Trophoblast cell (in vitro differentiated cells and primary cell): ENCODE measurements at regions not wholly inside any gene's neighbourhood (a gene's known extent, or its start where the extent isn't known, plus 50 kb on each side); places are given as distances from the start of the nearest gene placed in this dataset.

Experiments
- DNase-seq, 2 donors: peaks; one replicate each; pipeline ENCODE4 v3.0.0-alpha.2; 2016
- H2AFZ ChIP-seq: 2 replicates; pipeline ENCODE4 v1.6.1; 2013; ENCODE audit warnings: low read length, moderate library complexity, mild to moderate bottlenecking; ENCODE audit not compliant: insufficient read depth, poor library complexity
- H2AK5ac ChIP-seq: 2 replicates; pipeline ENCODE4 v1.6.1; 2013; ENCODE audit warnings: mild to moderate bottlenecking, low read length
- H2BK120ac ChIP-seq: 2 replicates; pipeline ENCODE4 v1.6.1; 2013; ENCODE audit warnings: low read length, mild to moderate bottlenecking, moderate library complexity; ENCODE audit not compliant: insufficient read depth, poor library complexity
- H2BK12ac ChIP-seq: 2 replicates; pipeline ENCODE4 v1.6.1; 2013; ENCODE audit warnings: mild to moderate bottlenecking, low read length, moderate library complexity
- H2BK5ac ChIP-seq: 2 replicates; pipeline ENCODE4 v1.6.1; 2013; ENCODE audit warnings: low read length, low read depth, moderate library complexity, mild to moderate bottlenecking; ENCODE audit not compliant: poor library complexity
- H3K14ac ChIP-seq: 2 replicates; pipeline ENCODE4 v1.6.1; 2013; ENCODE audit warnings: mild to moderate bottlenecking, low read length
- H3K18ac ChIP-seq: 2 replicates; pipeline ENCODE4 v1.6.1; 2013; ENCODE audit warnings: mild to moderate bottlenecking, low read length
- H3K23ac ChIP-seq: 2 replicates; pipeline ENCODE4 v1.6.1; 2013; ENCODE audit warnings: low read length
- H3K27ac ChIP-seq: 2 replicates; pipeline ENCODE4 v1.5.1; 2013; ENCODE audit warnings: low read depth, mild to moderate bottlenecking, inconsistent platforms, low read length, moderate library complexity
- H3K27me3 ChIP-seq: 2 replicates; pipeline ENCODE4 v1.6.1; 2013; ENCODE audit warnings: inconsistent platforms, mild to moderate bottlenecking, low read length, moderate library complexity; ENCODE audit not compliant: insufficient read depth
- H3K36me3 ChIP-seq, 2 experiments: 1 replicate in 1 of 2; 2 replicates in 1 of 2; pipeline ENCODE4 v1.6.1; 2013; ENCODE audit warnings: low read length in 2 of 2, mild to moderate bottlenecking in 2 of 2, moderate library complexity in 1 of 2; ENCODE audit not compliant: insufficient read depth in 2 of 2, control insufficient read depth in 1 of 2
- H3K4ac ChIP-seq: 2 replicates; pipeline ENCODE4 v1.6.1; 2013; ENCODE audit warnings: low read depth, mild to moderate bottlenecking, low read length, moderate library complexity
- H3K4me1 ChIP-seq, 2 experiments: 1 replicate in 1 of 2; 2 replicates in 1 of 2; pipeline ENCODE4 v1.6.1; 2013; ENCODE audit warnings: low read length in 2 of 2, mild to moderate bottlenecking in 2 of 2, moderate library complexity in 1 of 2; ENCODE audit not compliant: insufficient read depth in 2 of 2, control insufficient read depth in 1 of 2
- H3K4me2 ChIP-seq: 2 replicates; pipeline ENCODE4 v1.6.1; 2013; ENCODE audit warnings: inconsistent platforms, mild to moderate bottlenecking, low read length, moderate library complexity
- H3K4me3 ChIP-seq: 2 replicates; pipeline ENCODE4 v1.5.1; 2013; ENCODE audit warnings: mild to moderate bottlenecking, low read depth, low read length, inconsistent platforms
- H3K79me1 ChIP-seq: one replicate; pipeline ENCODE4 v1.6.1; 2013; ENCODE audit warnings: low read length
- H3K79me2 ChIP-seq: 2 replicates; pipeline ENCODE4 v1.6.1; 2013; ENCODE audit warnings: low read length, mild to moderate bottlenecking; ENCODE audit not compliant: control insufficient read depth, insufficient read depth, poor library complexity
- H3K9ac ChIP-seq: 2 replicates; pipeline ENCODE4 v1.6.1; 2013; ENCODE audit warnings: mild to moderate bottlenecking, low read length
- H3K9me3 ChIP-seq: 2 replicates; pipeline ENCODE4 v1.6.1; 2013; ENCODE audit warnings: low read depth, mild to moderate bottlenecking, control low read depth, inconsistent platforms, low read length; ENCODE audit not compliant: insufficient read depth
- H4K12ac ChIP-seq: 2 replicates; pipeline ENCODE4 v1.6.1; 2013; ENCODE audit warnings: low read depth, mild to moderate bottlenecking, low read length, moderate library complexity
- H4K8ac ChIP-seq: 2 replicates; pipeline ENCODE4 v1.6.1; 2013; ENCODE audit warnings: low read depth, mild to moderate bottlenecking, low read length, moderate library complexity
- H4K91ac ChIP-seq: one replicate; pipeline ENCODE4 v1.6.1; 2013; ENCODE audit warnings: low read depth, mild to moderate bottlenecking, low read length, moderate library complexity
- WGBS: extraction: QIAGEN DNeasy Blood & Tissue Kit; methylation state at CpG from one replicate; pipeline ENCODE4 v1.1.7; 2013; ENCODE audit warnings: missing lambda C conversion rate; ENCODE audit not compliant: insufficient read length, insufficient coverage; ENCODE audit errors: extremely low coverage; 5-methylcytosine and 5-hydroxymethylcytosine counted together

- DNase-seq: no peak
- no peak overlapping the region for H3K9ac ChIP-seq
- H2AFZ ChIP-seq: no peak overlapping the region
- H3K27me3 ChIP-seq: no peaks in the 10 kb centered on the region
- H2BK12ac ChIP-seq: no peak overlapping the region
- H3K4ac ChIP-seq: no peak overlapping the region
- H4K12ac ChIP-seq: no peak overlapping the region
- no peak overlapping the region for H4K8ac ChIP-seq
- H4K91ac ChIP-seq: no peak overlapping the region
- no peak overlapping the region for H3K18ac ChIP-seq
- H3K4me1 ChIP-seq: no peaks in the 10 kb centered on the region
- H3K79me1 ChIP-seq: no peaks in the 10 kb centered on the region
- no peaks in the 10 kb centered on the region for H3K9me3 ChIP-seq
- H2AK5ac ChIP-seq: no peak overlapping the region
- no peak overlapping the region for H3K14ac ChIP-seq
- H3K36me3 ChIP-seq: no peaks in the 10 kb centered on the region
- no peak overlapping the region for H3K27ac ChIP-seq
- WGBS: no CpG with 5 or more reads among the region's 1 CpG
- H2BK120ac ChIP-seq: no peak overlapping the region
- H2BK5ac ChIP-seq: no peak overlapping the region
- H3K79me2 ChIP-seq: no peaks in the 10 kb centered on the region
- no peak overlapping the region for H3K23ac ChIP-seq
- H3K4me2 ChIP-seq: no peak overlapping the region
- H3K4me3 ChIP-seq: no peak overlapping the region
Measured at GRCh38 chr15:35186346-35186745, 101.3 kb upstream of the NANOGP8 start.

GRCh38 chr15:35184646-35185045, 99.6 kb upstream of the NANOGP8 start:
- no CpG with 5 or more reads among the region's 1 CpG for WGBS
- no peak overlapping the region for H4K8ac ChIP-seq
- no peak overlapping the region for H2AFZ ChIP-seq
- H3K4me2 ChIP-seq: no peak overlapping the region
- H3K9ac ChIP-seq: no peak overlapping the region
- no peaks in the 10 kb centered on the region for H3K79me1 ChIP-seq
- H3K14ac ChIP-seq: no peak overlapping the region
- H2AK5ac ChIP-seq: no peak overlapping the region
- H2BK5ac ChIP-seq: no peak overlapping the region
- no peak overlapping the region for H3K23ac ChIP-seq
- no peaks in the 10 kb centered on the region for H3K9me3 ChIP-seq
- H4K91ac ChIP-seq: no peak overlapping the region
- no peaks in the 10 kb centered on the region for H3K27me3 ChIP-seq
- no peak overlapping the region for H2BK120ac ChIP-seq
- H3K4ac ChIP-seq: no peak overlapping the region
- no peak for DNase-seq
- H3K4me1 ChIP-seq: no peaks in the 10 kb centered on the region
- H2BK12ac ChIP-seq: no peak overlapping the region
- no peak overlapping the region for H3K27ac ChIP-seq
- no peaks in the 10 kb centered on the region for H3K36me3 ChIP-seq
- no peak overlapping the region for H3K4me3 ChIP-seq
- H3K18ac ChIP-seq: no peak overlapping the region
- no peak overlapping the region for H4K12ac ChIP-seq
- no peaks in the 10 kb centered on the region for H3K79me2 ChIP-seq

GRCh38 chr15:35182841-35183479, 97.9 kb upstream of the NANOGP8 start:
- H3K14ac ChIP-seq: no peak overlapping the region
- H3K79me2 ChIP-seq: no peaks in the 10 kb centered on the region
- H2AK5ac ChIP-seq: no peak overlapping the region
- H3K18ac ChIP-seq: no peak overlapping the region
- no peak overlapping the region for H2BK120ac ChIP-seq
- H4K8ac ChIP-seq: no peak overlapping the region
- H2AFZ ChIP-seq: no peak overlapping the region
- no peak overlapping the region for H2BK12ac ChIP-seq
- H3K4me2 ChIP-seq: no peak overlapping the region
- no peak overlapping the region for H4K12ac ChIP-seq
- no peak overlapping the region for H2BK5ac ChIP-seq
- no peak overlapping the region for H3K27ac ChIP-seq
- no CpG with 5 or more reads among the region's 2 CpGs for WGBS
- no peak overlapping the region for H3K4ac ChIP-seq
- no peak for DNase-seq
- no peaks in the 10 kb centered on the region for H3K9me3 ChIP-seq
- no peak overlapping the region for H3K23ac ChIP-seq
- H3K4me1 ChIP-seq: no peaks in the 10 kb centered on the region
- no peaks in the 10 kb centered on the region for H3K36me3 ChIP-seq
- H3K27me3 ChIP-seq: no peaks in the 10 kb centered on the region
- H3K4me3 ChIP-seq: no peak overlapping the region
- H4K91ac ChIP-seq: no peak overlapping the region
- no peaks in the 10 kb centered on the region for H3K79me1 ChIP-seq
- H3K9ac ChIP-seq: no peak overlapping the region

GRCh38 chr15:35181538-35181937, 96.4 kb upstream of the NANOGP8 start:
- no peaks in the 10 kb centered on the region for H3K9me3 ChIP-seq
- no peaks in the 10 kb centered on the region for H3K36me3 ChIP-seq
- peak in 1 of 2 donors; percentile 10 for DNase-seq
- H2BK120ac ChIP-seq: no peak overlapping the region
- H4K91ac ChIP-seq: no peak overlapping the region
- H3K79me2 ChIP-seq: no peaks in the 10 kb centered on the region
- H4K8ac ChIP-seq: no peak overlapping the region
- H3K14ac ChIP-seq: no peak overlapping the region
- no peak overlapping the region for H4K12ac ChIP-seq
- no peak overlapping the region for H2BK5ac ChIP-seq
- H3K18ac ChIP-seq: no peak overlapping the region
- H3K23ac ChIP-seq: no peak overlapping the region
- no peak overlapping the region for H3K27ac ChIP-seq
- H2BK12ac ChIP-seq: no peak overlapping the region
- no peaks in the 10 kb centered on the region for H3K4me1 ChIP-seq
- no peak overlapping the region for H3K4me2 ChIP-seq
- no peak overlapping the region for H2AK5ac ChIP-seq
- no peak overlapping the region for H2AFZ ChIP-seq
- no peaks in the 10 kb centered on the region for H3K27me3 ChIP-seq
- no peak overlapping the region for H3K9ac ChIP-seq
- no peak overlapping the region for H3K4ac ChIP-seq
- H3K79me1 ChIP-seq: no peaks in the 10 kb centered on the region
- no peak overlapping the region for H3K4me3 ChIP-seq
